GM19468 (cell line): ENCODE measurements at regions not wholly inside any gene's neighbourhood (a gene's known extent, or its start where the extent isn't known, plus 50 kb on each side); places are given as distances from the start of the nearest gene placed in this dataset.

Experiments
- ATAC-seq: cut with Tn5 transposase; IDR thresholded peaks from one replicate; pipeline ENCODE4 v1.9.1; 2021; ENCODE audit warnings: mild to moderate bottlenecking, moderate library complexity, moderate number of reproducible peaks; ENCODE audit not compliant: unreplicated experiment; ENCODE audit errors: extremely low read depth

DNA sequence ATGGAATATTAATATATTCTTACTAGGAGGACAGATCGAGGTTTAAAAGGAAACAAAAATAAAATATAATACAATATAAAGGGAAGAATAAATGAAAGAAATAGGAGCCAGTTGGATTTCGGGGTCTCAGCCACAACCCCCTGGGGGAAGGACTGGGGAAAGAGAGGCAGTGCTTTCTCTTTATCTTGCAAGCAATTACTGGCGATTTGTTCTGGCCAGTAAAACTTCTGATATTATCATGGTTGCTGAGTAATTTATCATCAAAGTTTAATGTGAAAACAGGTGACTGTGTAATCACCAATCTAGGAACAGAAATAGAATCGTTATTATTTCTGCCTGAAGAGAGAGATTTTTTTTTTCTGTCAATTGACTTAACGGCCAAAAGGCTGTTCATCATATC is 917.7 kb upstream of the CELF4 start:
- no peak for ATAC-seq

DNA sequence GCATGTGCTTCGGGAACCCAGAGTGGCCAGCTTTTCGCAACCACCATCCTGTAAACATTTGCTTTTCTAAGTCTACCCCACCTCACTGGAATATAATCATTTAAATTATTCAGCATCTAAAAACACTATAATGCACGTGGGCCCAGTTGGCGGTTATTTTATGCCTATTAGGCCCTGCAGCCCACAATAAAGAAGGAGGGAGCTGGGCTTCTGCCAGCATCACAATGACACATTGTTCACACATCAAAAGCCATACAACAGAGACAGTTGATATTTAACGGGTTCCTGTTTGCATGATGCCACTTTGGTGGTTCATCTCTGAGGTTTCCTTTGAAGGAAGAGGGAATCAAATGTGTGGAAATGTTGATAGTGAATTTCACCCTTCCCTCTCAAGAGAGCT is 916.0 kb upstream of the CELF4 start:
- ATAC-seq, result no peak

GRCh38 chr18:38475686-38476085 is 910.1 kb upstream of the CELF4 start:
- ATAC-seq, result no peak

DNA sequence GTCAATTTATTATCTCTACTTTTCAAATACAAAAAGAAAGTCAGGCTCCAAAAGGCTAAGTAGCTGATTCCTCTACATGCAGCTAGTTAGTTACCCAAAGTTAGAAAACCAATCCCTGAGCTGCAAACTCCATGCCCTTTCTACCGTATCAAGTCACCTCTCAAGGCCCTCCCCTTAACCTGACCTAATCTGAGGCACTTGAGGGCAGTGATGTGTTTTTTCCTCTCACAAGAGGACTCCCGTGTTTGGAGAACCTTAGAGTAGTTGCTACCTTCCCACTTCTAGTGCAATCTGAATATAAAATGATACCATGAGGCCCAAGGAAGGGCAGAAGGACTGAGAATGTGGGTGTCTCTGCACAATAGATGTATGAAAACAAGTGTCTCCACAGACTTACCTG is 907.9 kb upstream of the CELF4 start:
- no peak for ATAC-seq

GRCh38 chr18:38470421-38470820 is 904.8 kb upstream of the CELF4 start:
- no peak for ATAC-seq

- no peak for ATAC-seq
These were observed 900.8 kb upstream of the CELF4 start for GRCh38 chr18:38466426-38466825.

DNA sequence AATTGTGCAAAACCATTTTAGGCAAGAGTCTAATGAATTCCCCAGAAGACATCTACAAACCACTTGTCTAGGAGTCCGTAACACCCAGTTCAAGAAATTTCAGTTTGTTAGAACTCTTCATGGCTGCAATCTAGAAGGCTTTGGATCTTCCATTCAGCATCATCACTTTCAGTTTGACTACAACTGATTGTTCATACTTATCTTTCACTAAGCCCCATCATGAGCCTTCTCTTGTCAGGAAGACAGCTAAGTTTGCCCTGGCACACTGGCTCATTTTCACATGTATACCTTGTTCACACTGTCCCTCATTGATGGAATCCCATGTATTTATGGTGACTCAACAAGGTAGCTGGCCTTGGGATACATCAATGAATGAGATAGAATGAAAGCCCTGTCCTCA is 898.4 kb upstream of the CELF4 start:
- ATAC-seq, result no peak

- ATAC-seq, result no peak
These were observed 895.1 kb upstream of the CELF4 start for GRCh38 chr18:38460657-38461056.

GRCh38 chr18:38459131-38459994 is 893.8 kb upstream of the CELF4 start:
- no peak for ATAC-seq

DNA sequence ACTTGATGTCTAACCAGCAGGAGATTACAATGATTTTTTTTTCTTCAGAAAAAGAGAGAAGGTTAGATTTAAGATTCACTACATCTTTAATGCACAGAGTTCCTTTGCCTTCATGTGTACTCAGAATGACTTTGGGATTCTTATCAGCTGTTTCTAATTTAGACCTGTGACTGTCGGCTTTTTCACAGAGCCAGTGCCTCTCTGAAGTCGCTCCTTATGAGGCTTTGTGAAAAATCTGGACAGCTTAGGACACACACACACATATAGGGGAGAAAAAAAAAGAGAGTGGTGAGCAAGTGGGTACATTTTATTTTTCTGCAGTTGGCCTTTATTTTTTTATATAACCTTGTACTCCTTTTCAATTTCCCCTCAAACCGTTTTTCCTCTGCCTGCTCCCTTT is 893.1 kb upstream of the CELF4 start:
- ATAC-seq, result no peak

DNA sequence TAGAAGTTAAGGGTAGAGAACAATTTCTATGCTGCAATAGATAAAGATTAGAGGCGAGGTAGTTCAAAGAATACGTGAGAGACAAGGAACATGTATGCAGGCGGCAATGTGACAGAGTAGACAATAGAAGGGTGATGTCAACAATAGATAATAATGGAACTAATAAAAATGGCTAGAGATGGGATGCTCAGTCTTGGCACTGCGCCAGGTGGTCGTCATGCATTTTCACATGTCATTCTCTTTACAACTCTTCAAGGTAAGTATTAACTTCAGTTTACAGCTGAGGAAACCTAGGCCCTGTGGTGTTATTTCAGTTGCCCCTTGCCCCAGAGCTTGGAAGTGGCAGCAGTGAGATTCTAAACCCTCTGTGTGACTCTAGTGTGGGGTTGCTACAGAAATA is 890.7 kb upstream of the CELF4 start:
- no peak for ATAC-seq

GRCh38 chr18:38454764-38455469 is 889.3 kb upstream of the CELF4 start:
- ATAC-seq, result no peak

DNA sequence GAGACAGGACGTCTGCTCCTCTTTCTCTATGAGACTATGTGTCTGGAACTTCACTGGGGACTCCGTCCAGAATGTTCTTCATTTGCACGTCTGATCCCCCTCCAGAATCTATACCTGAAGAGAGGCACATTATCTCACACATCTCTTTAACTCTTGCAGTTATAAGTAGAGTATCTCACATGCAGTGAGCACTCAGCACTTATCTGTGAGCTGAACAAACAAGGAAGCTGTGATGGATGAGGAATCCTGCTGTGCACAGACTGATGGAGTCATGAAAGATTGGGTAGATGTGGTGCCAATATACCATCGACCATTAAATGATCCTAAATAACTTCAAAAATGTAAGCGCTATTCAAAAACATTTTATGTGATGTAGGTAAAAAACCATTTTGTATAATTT is 888.3 kb upstream of the CELF4 start:
- ATAC-seq, result no peak

- no peak for ATAC-seq
These were observed 885.3 kb upstream of the CELF4 start for GRCh38 chr18:38450876-38451275.

GRCh38 chr18:38445804-38446145 is 880.2 kb upstream of the CELF4 start:
- no peak for ATAC-seq

DNA sequence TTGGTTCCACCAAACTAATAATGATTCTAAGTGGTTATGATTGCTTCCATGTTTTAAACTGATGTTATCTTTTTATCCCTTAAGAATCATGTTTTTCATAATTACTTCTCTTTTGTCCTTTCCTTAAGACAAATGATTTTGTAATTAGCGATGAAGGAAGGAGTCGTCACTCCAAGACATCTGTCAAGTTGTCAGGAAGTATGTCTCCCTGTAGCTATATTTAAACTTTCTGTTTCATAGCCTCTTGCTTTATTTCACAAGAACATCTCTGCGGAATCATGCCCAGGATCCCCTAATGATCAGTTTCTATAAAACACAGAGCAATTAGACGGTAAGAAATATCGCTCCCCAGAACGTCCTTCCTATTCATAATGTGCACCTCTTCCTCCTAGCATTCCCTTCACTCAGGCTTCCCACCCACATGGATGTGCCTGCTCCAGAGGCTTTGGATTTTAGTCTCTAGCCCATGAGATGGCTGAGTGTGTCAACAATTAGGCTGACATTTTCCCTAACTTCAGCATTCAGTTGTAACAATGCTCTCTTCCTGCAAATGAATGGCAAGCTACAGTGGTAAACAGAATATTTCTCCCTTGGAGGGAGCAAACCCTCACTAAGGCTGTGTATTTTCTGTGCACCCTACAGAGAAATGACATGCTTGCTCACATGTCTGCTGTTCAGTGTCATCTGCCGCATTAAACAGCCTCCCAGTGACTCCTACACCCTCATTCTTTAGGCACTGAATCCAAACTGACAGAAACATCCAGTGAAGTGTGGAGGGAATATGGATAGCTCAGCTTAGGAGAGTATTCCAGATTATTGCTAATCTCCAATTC is 879.6 kb upstream of the CELF4 start:
- ATAC-seq, result no peak

GRCh38 chr18:38427736-38428135 is 862.1 kb upstream of the CELF4 start:
- ATAC-seq, result no peak

DNA sequence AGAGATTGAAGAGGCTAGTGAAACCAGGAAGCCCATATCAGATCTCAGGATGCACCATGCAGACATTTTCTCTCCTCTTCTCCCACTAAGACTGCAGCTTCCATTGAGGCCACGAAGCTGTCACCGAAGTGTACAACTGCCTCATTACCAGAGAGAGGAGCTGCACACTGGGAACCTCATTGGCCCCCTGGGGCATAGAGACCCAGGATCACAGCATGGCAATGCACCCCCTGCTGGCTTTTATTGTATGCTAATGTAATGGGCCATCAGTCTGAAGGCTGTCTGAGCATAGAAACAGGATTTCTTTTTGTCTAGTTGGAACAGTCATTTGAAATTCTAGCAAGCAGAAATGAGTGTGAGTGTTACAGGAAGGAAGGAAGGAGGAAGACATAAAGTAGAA is 861.6 kb upstream of the CELF4 start:
- no peak for ATAC-seq

GRCh38 chr18:38421872-38422615 is 856.4 kb upstream of the CELF4 start:
- ATAC-seq, result no peak

- ATAC-seq, result no peak
These were observed 855.4 kb upstream of the CELF4 start for GRCh38 chr18:38421021-38421420.
